Caco-2 (cell line): ENCODE measurements at regions not wholly inside any gene's neighbourhood (a gene's known extent, or its start where the extent isn't known, plus 50 kb on each side); places are given as distances from the start of the nearest gene placed in this dataset.

Source experiments
- BruUV-seq: library from RNA; stranded (reverse); fragments of 400-500 nt; replicated peaks from 2 replicates; lab custom pipeline; 2021; lab: Mats Ljungman, UMichigan
- CTCF ChIA-PET: fragments of 300-600 bp; sonication (Branson Sonifier 250); formaldehyde crosslinking; loops from one replicate; lab custom pipeline; 2022; ENCODE audit warnings: antibody characterized with exemption; lab: Charles Lee
- POLR2A ChIA-PET: fragments of 300-600 bp; sonication (Branson Sonifier 250); formaldehyde crosslinking; loops from one replicate; lab custom pipeline; 2022; ENCODE audit warnings: antibody characterized with exemption; lab: Charles Lee
- DNase-seq, 2 experiments: peaks; one replicate each; pipeline versions ENCODE4 v3.0.0 to v3.0.0-alpha.2; 2020 to 2022
- H3K27me3 ChIP-seq: replicated peaks from 2 replicates; pipeline ENCODE4 v1.6.0; 2011; ENCODE audit warnings: low read length; ENCODE audit not compliant: control insufficient read depth, insufficient read depth
- H3K36me3 ChIP-seq: 2 replicates; pipeline ENCODE4 v1.5.1; 2011; ENCODE audit warnings: low read length; ENCODE audit not compliant: control insufficient read depth, insufficient read depth
- H3K4me1 ChIP-seq: fragments of 250-450 bp; sonication (Bioruptor Pico); 2 replicates; pipeline ENCODE4 v1.5.1; 2020; ENCODE audit warnings: mild to moderate bottlenecking
- H3K4me3 ChIP-seq: 2 replicates; pipeline ENCODE4 v1.5.1; 2011; ENCODE audit warnings: low read depth, mild to moderate bottlenecking, control low read depth, low read length
- H3K9me3 ChIP-seq: fragments of 250-450 bp; sonication (Bioruptor Pico); 2 replicates; pipeline ENCODE4 v1.5.1; 2020; ENCODE audit warnings: mild to moderate bottlenecking, moderate library complexity
- H3K27ac Mint-ChIP-seq: one replicate; pipeline ENCODE4 v1.8.0; 2022; ENCODE audit warnings: mixed read lengths; ENCODE audit not compliant: unreplicated experiment
- H3K27me3 Mint-ChIP-seq: one replicate; pipeline ENCODE4 v1.8.0; 2022; ENCODE audit warnings: mixed read lengths; ENCODE audit not compliant: insufficient read depth, unreplicated experiment
- H3K36me3 Mint-ChIP-seq: one replicate; pipeline ENCODE4 v1.8.0; 2022; ENCODE audit warnings: mild to moderate bottlenecking, mixed read lengths; ENCODE audit not compliant: insufficient read depth, unreplicated experiment
- H3K4me1 Mint-ChIP-seq: one replicate; pipeline ENCODE4 v1.8.0; 2022; ENCODE audit warnings: low read depth, mixed read lengths; ENCODE audit not compliant: unreplicated experiment
- H3K4me3 Mint-ChIP-seq: one replicate; pipeline ENCODE4 v1.8.0; 2022; ENCODE audit warnings: mild to moderate bottlenecking, moderate library complexity, mixed read lengths; ENCODE audit not compliant: unreplicated experiment
- H3K9me3 Mint-ChIP-seq: one replicate; pipeline ENCODE4 v1.8.0; 2022; ENCODE audit warnings: mixed read lengths; ENCODE audit not compliant: unreplicated experiment
- intact Hi-C: fragments of 100-400 bp; cut with micrococcal nuclease; formaldehyde crosslinking; loops from one replicate; pipeline ENCODE4 v1.10.0; 2022; ENCODE audit not compliant: unreplicated experiment
- TF ChIP-seq, protein P1 (sequence below), 2 experiments: fragments of 200-600 bp in 1 of 2; IDR thresholded peaks; 1 replicate in 1 of 2; 2 replicates in 1 of 2; pipeline versions ENCODE4 v1.5.1 to v1.8.0; 2011 to 2022; ENCODE audit warnings: antibody characterized with exemption in 1 of 2, control low read depth in 1 of 2, inconsistent platforms in 1 of 2, low read depth in 1 of 2, low read length in 1 of 2, mild to moderate bottlenecking in 1 of 2, moderate library complexity in 1 of 2; ENCODE audit not compliant: insufficient read depth in 1 of 2, severe bottlenecking in 1 of 2, unreplicated experiment in 1 of 2

DNA sequence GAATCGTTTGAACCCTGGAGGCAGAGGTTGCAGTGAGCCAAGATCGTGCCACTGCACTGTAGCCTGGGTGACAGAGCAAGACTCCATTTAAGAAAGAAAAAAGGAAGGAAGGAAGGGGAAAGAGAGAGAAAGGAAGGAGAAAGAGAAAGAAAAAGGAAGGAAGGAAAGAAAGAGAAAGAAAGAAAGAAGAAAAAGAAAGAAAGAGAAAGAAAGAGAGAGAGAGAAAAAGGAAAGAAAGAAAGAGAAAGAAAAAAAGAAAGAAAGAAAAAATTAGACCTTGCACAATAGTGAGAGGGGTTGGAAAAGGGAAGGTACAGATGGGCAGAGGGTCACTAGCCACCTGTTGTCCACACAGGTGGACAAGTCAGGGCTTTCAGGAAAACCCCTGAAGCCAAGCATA lies 57.6 kb upstream of the RTL6 start:
- no TSS peak for BruUV-seq
- Mint-ChIP-seq H3K4me1 (no peaks in the 10 kb centered on the region), H3K4me3 (no peak overlapping the region), H3K36me3 (no peaks in the 10 kb centered on the region), H3K27me3 (peaks cover 17% of the 10 kb centered on the region), H3K9me3 (peaks cover 4% of the 10 kb centered on the region), H3K27ac (no peak overlapping the region)
- Histone ChIP-seq H3K9me3 (no peaks in the 10 kb centered on the region), H3K36me3 (no peaks in the 10 kb centered on the region), H3K27me3 (no peaks in the 10 kb centered on the region), H3K4me3 (no peak overlapping the region), H3K4me1 (no peaks in the 10 kb centered on the region)
- TF ChIP-seq, protein P1, sequence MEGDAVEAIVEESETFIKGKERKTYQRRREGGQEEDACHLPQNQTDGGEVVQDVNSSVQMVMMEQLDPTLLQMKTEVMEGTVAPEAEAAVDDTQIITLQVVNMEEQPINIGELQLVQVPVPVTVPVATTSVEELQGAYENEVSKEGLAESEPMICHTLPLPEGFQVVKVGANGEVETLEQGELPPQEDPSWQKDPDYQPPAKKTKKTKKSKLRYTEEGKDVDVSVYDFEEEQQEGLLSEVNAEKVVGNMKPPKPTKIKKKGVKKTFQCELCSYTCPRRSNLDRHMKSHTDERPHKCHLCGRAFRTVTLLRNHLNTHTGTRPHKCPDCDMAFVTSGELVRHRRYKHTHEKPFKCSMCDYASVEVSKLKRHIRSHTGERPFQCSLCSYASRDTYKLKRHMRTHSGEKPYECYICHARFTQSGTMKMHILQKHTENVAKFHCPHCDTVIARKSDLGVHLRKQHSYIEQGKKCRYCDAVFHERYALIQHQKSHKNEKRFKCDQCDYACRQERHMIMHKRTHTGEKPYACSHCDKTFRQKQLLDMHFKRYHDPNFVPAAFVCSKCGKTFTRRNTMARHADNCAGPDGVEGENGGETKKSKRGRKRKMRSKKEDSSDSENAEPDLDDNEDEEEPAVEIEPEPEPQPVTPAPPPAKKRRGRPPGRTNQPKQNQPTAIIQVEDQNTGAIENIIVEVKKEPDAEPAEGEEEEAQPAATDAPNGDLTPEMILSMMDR (IDR thresholded peaks at IDR 0.05; ENCODE audit: insufficient read depth in 1 of 2, low read depth in 1 of 2, low read length in 1 of 2, severe bottlenecking in 1 of 2, unreplicated experiment in 1 of 2): no peak
- POLR2A ChIA-PET: no interaction called here
- DNase-seq: no peak
- CTCF ChIA-PET: no interaction called here
- intact Hi-C loops: no loop called here

DNA sequence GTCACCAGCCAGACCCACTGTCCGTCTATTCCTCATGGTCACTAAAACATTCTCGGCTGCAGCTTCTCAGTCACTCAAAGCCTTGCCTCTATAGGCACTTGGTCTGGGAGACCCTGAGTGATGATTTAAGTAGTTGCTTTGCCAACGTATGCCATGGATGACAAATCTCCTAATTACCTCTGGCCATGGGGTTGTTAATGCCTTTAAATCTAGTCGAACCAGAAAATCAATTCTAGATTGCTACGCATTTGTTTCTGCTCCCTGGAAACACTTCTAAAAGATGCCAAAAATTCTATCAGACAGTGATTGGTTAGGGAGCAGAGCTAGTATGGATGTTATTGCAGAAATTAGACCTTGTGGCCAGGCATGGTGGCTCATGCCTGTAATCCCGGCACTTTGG lies 57.0 kb upstream of the RTL6 start:
- Histone ChIP-seq H3K4me3 (no peak overlapping the region), H3K9me3 (no peaks in the 10 kb centered on the region), H3K4me1 (no peaks in the 10 kb centered on the region), H3K27me3 (no peaks in the 10 kb centered on the region), H3K36me3 (no peaks in the 10 kb centered on the region)
- DNase-seq: no peak
- BruUV-seq: no TSS peak
- Mint-ChIP-seq H3K4me1 (no peaks in the 10 kb centered on the region), H3K9me3 (no peaks in the 10 kb centered on the region), H3K27ac (no peak overlapping the region), H3K36me3 (no peaks in the 10 kb centered on the region), H3K27me3 (peaks cover 16% of the 10 kb centered on the region), H3K4me3 (no peak overlapping the region)
- TF ChIP-seq, protein P1 (IDR thresholded peaks at IDR 0.05; ENCODE audit: insufficient read depth in 1 of 2, low read depth in 1 of 2, low read length in 1 of 2, severe bottlenecking in 1 of 2, unreplicated experiment in 1 of 2): no peak
- CTCF ChIA-PET: no interaction called here
- intact Hi-C loops: no loop called here
- POLR2A ChIA-PET: no interaction called here

DNA sequence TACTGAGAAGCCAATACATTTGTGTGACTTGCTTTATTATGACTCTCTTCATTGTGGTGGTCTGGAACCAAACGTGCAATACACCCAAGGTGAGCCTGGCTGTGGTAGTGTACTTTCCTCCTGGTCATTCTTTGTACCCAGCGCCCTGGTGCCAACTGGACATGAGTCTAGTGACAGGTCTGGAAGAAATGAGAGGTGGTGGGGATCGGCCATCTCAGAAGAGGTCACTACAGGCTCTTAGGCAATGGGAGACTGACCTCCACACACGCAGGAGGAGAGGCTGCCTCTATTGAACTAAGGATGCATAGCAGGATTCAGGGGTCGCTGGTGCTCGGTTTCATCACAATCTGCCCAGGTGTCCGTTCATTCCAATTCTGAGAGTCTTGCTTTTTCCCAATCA lies 56.4 kb upstream of the RTL6 start:
- Mint-ChIP-seq H3K9me3 (no peaks in the 10 kb centered on the region), H3K4me1 (no peaks in the 10 kb centered on the region), H3K27ac (no peak overlapping the region), H3K4me3 (no peak overlapping the region), H3K36me3 (no peaks in the 10 kb centered on the region), H3K27me3 (peaks cover 11% of the 10 kb centered on the region)
- POLR2A ChIA-PET: no interaction called here
- no peak for DNase-seq
- Histone ChIP-seq H3K4me1 (no peaks in the 10 kb centered on the region), H3K4me3 (no peak overlapping the region), H3K27me3 (no peaks in the 10 kb centered on the region), H3K36me3 (no peaks in the 10 kb centered on the region), H3K9me3 (no peaks in the 10 kb centered on the region)
- TF ChIP-seq, protein P1 (IDR thresholded peaks at IDR 0.05; ENCODE audit: insufficient read depth in 1 of 2, low read depth in 1 of 2, low read length in 1 of 2, severe bottlenecking in 1 of 2, unreplicated experiment in 1 of 2): no peak
- intact Hi-C loops: no loop called here
- no TSS peak for BruUV-seq
- CTCF ChIA-PET: no interaction called here
